ENCODE measurements at regions not wholly inside any gene's neighbourhood (a gene's known extent, or its start where the extent isn't known, plus 50 kb on each side); places are given as distances from the start of the nearest gene placed in this dataset.

- TF ChIP-seq, protein P1, sequence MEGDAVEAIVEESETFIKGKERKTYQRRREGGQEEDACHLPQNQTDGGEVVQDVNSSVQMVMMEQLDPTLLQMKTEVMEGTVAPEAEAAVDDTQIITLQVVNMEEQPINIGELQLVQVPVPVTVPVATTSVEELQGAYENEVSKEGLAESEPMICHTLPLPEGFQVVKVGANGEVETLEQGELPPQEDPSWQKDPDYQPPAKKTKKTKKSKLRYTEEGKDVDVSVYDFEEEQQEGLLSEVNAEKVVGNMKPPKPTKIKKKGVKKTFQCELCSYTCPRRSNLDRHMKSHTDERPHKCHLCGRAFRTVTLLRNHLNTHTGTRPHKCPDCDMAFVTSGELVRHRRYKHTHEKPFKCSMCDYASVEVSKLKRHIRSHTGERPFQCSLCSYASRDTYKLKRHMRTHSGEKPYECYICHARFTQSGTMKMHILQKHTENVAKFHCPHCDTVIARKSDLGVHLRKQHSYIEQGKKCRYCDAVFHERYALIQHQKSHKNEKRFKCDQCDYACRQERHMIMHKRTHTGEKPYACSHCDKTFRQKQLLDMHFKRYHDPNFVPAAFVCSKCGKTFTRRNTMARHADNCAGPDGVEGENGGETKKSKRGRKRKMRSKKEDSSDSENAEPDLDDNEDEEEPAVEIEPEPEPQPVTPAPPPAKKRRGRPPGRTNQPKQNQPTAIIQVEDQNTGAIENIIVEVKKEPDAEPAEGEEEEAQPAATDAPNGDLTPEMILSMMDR (IDR thresholded peaks at IDR 0.05), result no peak
- TF ChIP-seq POLR2A (IDR thresholded peaks at IDR 0.05), result no peak
These were observed 270.5 kb upstream of the MEIS1 start for GRCh38 chr2:66164470-66164869.

Measured in gastroesophageal sphincter (tissue), 3 donors.